Stomach (tissue), 8 donors: ENCODE measurements at regions not wholly inside any gene's neighbourhood (a gene's known extent, or its start where the extent isn't known, plus 50 kb on each side); places are given as distances from the start of the nearest gene placed in this dataset.

Experiments used
- DNase-seq, 2 donors: peaks; one replicate each; pipeline versions ENCODE4 v3.0.0 to v3.0.0-alpha.2; 2013 to 2019
- H3K27ac ChIP-seq, 5 donors: fragments of 200-600 bp in 4 of 5; sonication (generic) in 4 of 5; one replicate each; pipeline ENCODE4 v1.5.1; 2013 to 2019; ENCODE audit warnings: mild to moderate bottlenecking in 1 of 5, moderate library complexity in 1 of 5
- H3K27me3 ChIP-seq, 3 donors: fragments of 200-600 bp; sonication (generic); one replicate each; pipeline ENCODE4 v1.5.1; 2017 to 2019; ENCODE audit warnings: mixed run types in 1 of 3
- H3K36me3 ChIP-seq, 4 donors: fragments of 200-600 bp; sonication (generic); 1 replicate in 3 of 4; 2 replicates in 1 of 4; pipeline ENCODE4 v1.5.1; 2016 to 2019
- H3K4me1 ChIP-seq, 4 donors: fragments of 200-600 bp; sonication (generic); one replicate each; pipeline ENCODE4 v1.5.1; 2016 to 2019
- H3K4me3 ChIP-seq, 4 donors: fragments of 200-600 bp; sonication (generic) in 3 of 4; one replicate each; pipeline ENCODE4 v1.5.1; 2016 to 2019; ENCODE audit warnings: mild to moderate bottlenecking in 1 of 4
- H3K9me3 ChIP-seq, 4 donors: fragments of 200-600 bp; sonication (generic); one replicate each; pipeline ENCODE4 v1.5.1; 2016 to 2019
- EP300 ChIP-seq: sonication (generic); formaldehyde crosslinking; IDR thresholded peaks from one replicate; pipeline ENCODE4 v1.6.1; 2017; ENCODE audit warnings: antibody characterized with exemption
- POLR2A ChIP-seq, 4 donors: fragments of 450-650 bp; IDR thresholded peaks; one replicate each; pipeline ENCODE4 v1.6.1; 2016; ENCODE audit warnings: antibody characterized with exemption in 4 of 4, control low read depth in 2 of 4, mild to moderate bottlenecking in 1 of 4, moderate library complexity in 1 of 4
- POLR2AphosphoS5 ChIP-seq, 3 donors: sonication (generic); formaldehyde crosslinking; IDR thresholded peaks; one replicate each; pipeline ENCODE4 v1.6.1; 2016; ENCODE audit warnings: antibody characterized with exemption in 3 of 3
- WGBS, 5 donors: extraction: QIAGEN DNeasy Blood & Tissue Kit in 3 of 5; methylation state at CpG; one replicate each; pipeline versions ENCODE4 v1.1.5 to v1.1.7; 2013 to 2018; 5-methylcytosine and 5-hydroxymethylcytosine counted together
- intact Hi-C: fragments of 100-400 bp; cut with DNase I; formaldehyde crosslinking; loops from one replicate; pipeline ENCODE4 v1.15.1; 2023; ENCODE audit warnings: low total_unique reads
- TF ChIP-seq, protein P1 (sequence below), 7 experiments: fragments of 450-650 bp in 4 of 7; fragments of 200-600 bp in 3 of 7; sonication (generic) in 3 of 7; IDR thresholded peaks; one replicate each; pipeline ENCODE4 v1.5.1; 2016 to 2019; ENCODE audit warnings: antibody characterized with exemption in 7 of 7, control low read depth in 2 of 7, mild to moderate bottlenecking in 1 of 7
- donor health status: healthy with polysubstance abuse.
- donor health status: Bipolar disorder and iron deficiency.
- donor health status: healthy.

DNA sequence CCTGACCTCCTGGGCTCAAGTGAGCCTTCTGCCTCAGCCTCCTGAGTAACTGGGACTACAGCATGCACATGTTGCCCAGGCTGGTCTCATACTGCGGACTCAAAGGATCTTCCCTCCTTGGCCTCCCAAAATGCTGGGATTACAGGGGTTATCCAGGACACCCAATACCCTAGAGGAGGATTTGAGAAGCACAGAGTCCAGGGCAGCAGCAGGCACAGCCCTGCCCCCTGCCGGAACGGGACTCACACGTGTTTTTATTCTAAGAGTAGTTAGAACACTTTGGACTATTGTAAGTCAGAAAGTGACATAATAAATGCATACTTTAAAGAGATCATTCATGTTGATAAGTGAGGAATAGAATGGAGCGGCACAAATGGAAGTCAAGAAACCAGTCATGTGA, 80.2 kb downstream of the C6orf118 start:
- Histone ChIP-seq H3K4me3 (no peak overlapping the region), H3K27me3 (no peaks in the 10 kb centered on the region), H3K27ac (no peak overlapping the region), H3K4me1 (no peaks in the 10 kb centered on the region), H3K36me3 (no peaks in the 10 kb centered on the region), H3K9me3 (no peaks in the 10 kb centered on the region)
- WGBS, 5 donors, result 74 to 92% (median 85%) methylated on average over 5 of the region's 5 CpGs
- TF ChIP-seq POLR2A (IDR thresholded peaks at IDR 0.05) (no peak), EP300 (no peak), POLR2AphosphoS5 (IDR thresholded peaks at IDR 0.05) (no peak)
- TF ChIP-seq, protein P1, sequence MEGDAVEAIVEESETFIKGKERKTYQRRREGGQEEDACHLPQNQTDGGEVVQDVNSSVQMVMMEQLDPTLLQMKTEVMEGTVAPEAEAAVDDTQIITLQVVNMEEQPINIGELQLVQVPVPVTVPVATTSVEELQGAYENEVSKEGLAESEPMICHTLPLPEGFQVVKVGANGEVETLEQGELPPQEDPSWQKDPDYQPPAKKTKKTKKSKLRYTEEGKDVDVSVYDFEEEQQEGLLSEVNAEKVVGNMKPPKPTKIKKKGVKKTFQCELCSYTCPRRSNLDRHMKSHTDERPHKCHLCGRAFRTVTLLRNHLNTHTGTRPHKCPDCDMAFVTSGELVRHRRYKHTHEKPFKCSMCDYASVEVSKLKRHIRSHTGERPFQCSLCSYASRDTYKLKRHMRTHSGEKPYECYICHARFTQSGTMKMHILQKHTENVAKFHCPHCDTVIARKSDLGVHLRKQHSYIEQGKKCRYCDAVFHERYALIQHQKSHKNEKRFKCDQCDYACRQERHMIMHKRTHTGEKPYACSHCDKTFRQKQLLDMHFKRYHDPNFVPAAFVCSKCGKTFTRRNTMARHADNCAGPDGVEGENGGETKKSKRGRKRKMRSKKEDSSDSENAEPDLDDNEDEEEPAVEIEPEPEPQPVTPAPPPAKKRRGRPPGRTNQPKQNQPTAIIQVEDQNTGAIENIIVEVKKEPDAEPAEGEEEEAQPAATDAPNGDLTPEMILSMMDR (IDR thresholded peaks at IDR 0.05), result no peak
- DNase-seq, result no peak
- intact Hi-C loops, result no loop called here

DNA sequence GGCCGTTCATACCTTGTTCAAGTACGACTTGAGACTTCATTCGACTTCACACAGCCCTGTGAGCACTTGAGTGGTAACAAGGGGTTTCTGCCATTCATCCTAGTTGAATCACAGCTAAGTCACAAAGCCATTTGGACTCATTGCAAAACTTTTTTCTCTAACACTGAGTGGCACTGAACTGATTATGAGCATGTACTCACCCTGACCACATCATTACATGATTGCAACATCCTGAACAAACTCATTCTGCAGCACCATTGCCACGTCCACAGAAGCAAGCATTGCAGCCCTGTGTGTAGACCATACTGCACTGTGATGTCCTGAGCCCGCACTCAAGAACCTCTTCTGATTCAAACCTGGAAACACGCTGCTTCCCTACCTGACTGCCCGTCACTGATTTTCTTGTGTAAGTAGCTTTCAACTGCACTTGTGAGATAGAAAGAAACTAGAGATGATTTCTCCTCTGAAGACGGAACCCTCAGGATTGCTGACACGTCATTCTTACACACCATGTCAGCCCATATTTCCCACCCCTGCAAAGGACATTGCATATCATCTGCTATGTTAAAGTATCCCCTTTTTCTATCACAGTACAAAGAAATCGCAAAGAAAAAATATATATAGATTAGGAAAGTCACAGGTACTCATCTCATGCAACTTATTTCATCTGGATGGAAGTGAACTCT, 81.6 kb downstream of the C6orf118 start:
- WGBS, 5 donors, result 76 to 88% (median 82%) methylated on average over 10 of the region's 10 CpGs
- H3K36me3 ChIP-seq, result no peaks in the 10 kb centered on the region
- H3K4me1 ChIP-seq, result no peaks in the 10 kb centered on the region
- no peak for DNase-seq
- no peaks in the 10 kb centered on the region for H3K9me3 ChIP-seq
- TF ChIP-seq POLR2A (IDR thresholded peaks at IDR 0.05) (no peak), POLR2AphosphoS5 (IDR thresholded peaks at IDR 0.05) (no peak), EP300 (no peak)
- TF ChIP-seq, protein P1 (IDR thresholded peaks at IDR 0.05), result no peak
- H3K4me3 ChIP-seq, result no peak overlapping the region
- no peaks in the 10 kb centered on the region for H3K27me3 ChIP-seq
- intact Hi-C loops, result no loop called here
- H3K27ac ChIP-seq, result no peak overlapping the region

DNA sequence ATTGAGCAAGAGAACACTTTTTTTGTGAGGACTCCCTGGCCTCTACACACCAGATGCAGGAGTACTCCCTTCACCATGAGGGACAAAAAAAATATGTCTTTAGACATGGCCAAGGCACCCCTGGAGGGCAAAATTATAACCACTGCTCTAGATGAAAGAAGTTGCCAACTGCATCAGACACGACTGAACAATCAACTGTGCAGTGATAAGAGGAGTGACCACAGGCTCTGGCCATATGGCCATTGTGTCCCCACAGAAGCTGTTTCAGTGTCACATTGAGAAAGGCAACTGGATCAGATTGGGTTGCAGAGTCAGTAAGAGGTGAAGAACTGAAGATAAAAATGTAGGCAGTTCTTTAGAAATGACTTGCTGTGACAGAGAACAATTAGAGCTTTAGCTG, 85.7 kb downstream of the C6orf118 start:
- WGBS, 5 donors, result 24 to 33% (median 26%) methylated on average over 1 of the region's 1 CpG
- Histone ChIP-seq H3K4me1 (no peaks in the 10 kb centered on the region), H3K36me3 (no peaks in the 10 kb centered on the region), H3K4me3 (no peak overlapping the region), H3K9me3 (no peaks in the 10 kb centered on the region), H3K27ac (no peak overlapping the region), H3K27me3 (no peaks in the 10 kb centered on the region)
- intact Hi-C loops, result no loop called here
- no peak for DNase-seq
- TF ChIP-seq EP300, result no peak
- TF ChIP-seq POLR2AphosphoS5 (IDR thresholded peaks at IDR 0.05), result no peak
- no peak for TF ChIP-seq POLR2A (IDR thresholded peaks at IDR 0.05)
- TF ChIP-seq, protein P1 (IDR thresholded peaks at IDR 0.05), result no peak

DNA sequence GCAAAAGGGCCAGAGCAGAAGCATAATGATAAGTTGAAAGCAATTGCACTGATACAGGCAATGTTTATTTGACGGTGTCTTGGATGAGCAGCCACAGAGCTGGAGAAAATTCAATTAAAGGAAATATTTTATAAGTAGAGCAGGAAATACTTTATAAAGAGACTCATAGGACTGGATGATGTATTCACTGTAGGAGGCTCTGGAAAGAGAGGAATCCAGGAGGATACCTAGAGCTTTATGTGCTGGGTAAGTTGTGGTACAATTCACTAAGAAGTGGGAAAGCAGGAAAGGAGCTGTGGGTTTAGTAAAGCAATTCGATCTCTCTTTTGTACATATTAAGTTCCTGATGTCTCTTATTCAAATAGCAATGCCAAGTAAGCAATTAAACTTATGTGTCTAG, 86.3 kb downstream of the C6orf118 start:
- WGBS, 5 donors, result 63 to 77% (median 74%) methylated on average over 2 of the region's 2 CpGs
- H3K4me1 ChIP-seq, result no peaks in the 10 kb centered on the region
- TF ChIP-seq, protein P1 (IDR thresholded peaks at IDR 0.05), result no peak
- no peak for TF ChIP-seq POLR2AphosphoS5 (IDR thresholded peaks at IDR 0.05)
- no peak for TF ChIP-seq EP300
- no peak for TF ChIP-seq POLR2A (IDR thresholded peaks at IDR 0.05)
- no peak overlapping the region for H3K4me3 ChIP-seq
- no peak overlapping the region for H3K27ac ChIP-seq
- H3K36me3 ChIP-seq, result no peaks in the 10 kb centered on the region
- no peak for DNase-seq
- H3K27me3 ChIP-seq, result no peaks in the 10 kb centered on the region
- no peaks in the 10 kb centered on the region for H3K9me3 ChIP-seq
- intact Hi-C loops, result no loop called here
